Mesothelial cell of epicardium (in vitro differentiated cells): ENCODE measurements at regions not wholly inside any gene's neighbourhood (a gene's known extent, or its start where the extent isn't known, plus 50 kb on each side); places are given as distances from the start of the nearest gene placed in this dataset.

Source experiments
- DNase-seq, 2 experiments: peaks; one replicate each; pipeline ENCODE4 v3.0.0; 2021; ENCODE audit warnings: low spot score in 2 of 2; ENCODE audit not compliant: unreplicated experiment in 2 of 2
- H3K27ac Mint-ChIP-seq: 2 replicates; pipeline ENCODE4 v1.8.0; 2021; ENCODE audit warnings: mixed read lengths
- H3K27me3 Mint-ChIP-seq: 2 replicates; pipeline ENCODE4 v1.8.0; 2021; ENCODE audit warnings: low read depth, mixed read lengths
- H3K36me3 Mint-ChIP-seq: 2 replicates; pipeline ENCODE4 v1.8.0; 2021; ENCODE audit warnings: mixed read lengths
- H3K4me1 Mint-ChIP-seq: 2 replicates; pipeline ENCODE4 v1.8.0; 2021; ENCODE audit warnings: mixed read lengths
- H3K4me3 Mint-ChIP-seq: 2 replicates; pipeline ENCODE4 v1.8.0; 2021; ENCODE audit warnings: mild to moderate bottlenecking, moderate library complexity, mixed read lengths
- H3K9me3 Mint-ChIP-seq: 2 replicates; pipeline ENCODE4 v1.8.0; 2021; ENCODE audit warnings: mixed read lengths
- TF ChIP-seq, protein P1 (sequence below): fragments of 200-600 bp; sonication (generic); IDR thresholded peaks from one replicate; pipeline ENCODE4 v1.5.0; 2021; ENCODE audit warnings: antibody characterized with exemption; ENCODE audit not compliant: unreplicated experiment

GRCh38 chr7:125484755-125485154, 555.1 kb upstream of the POT1 start:
- Mint-ChIP-seq H3K27ac (no peak overlapping the region), H3K4me3 (no peak overlapping the region), H3K4me1 (no peaks in the 10 kb centered on the region), H3K9me3 (no peaks in the 10 kb centered on the region), H3K27me3 (no peaks in the 10 kb centered on the region), H3K36me3 (no peaks in the 10 kb centered on the region)
- no peak for DNase-seq
- TF ChIP-seq, protein P1, sequence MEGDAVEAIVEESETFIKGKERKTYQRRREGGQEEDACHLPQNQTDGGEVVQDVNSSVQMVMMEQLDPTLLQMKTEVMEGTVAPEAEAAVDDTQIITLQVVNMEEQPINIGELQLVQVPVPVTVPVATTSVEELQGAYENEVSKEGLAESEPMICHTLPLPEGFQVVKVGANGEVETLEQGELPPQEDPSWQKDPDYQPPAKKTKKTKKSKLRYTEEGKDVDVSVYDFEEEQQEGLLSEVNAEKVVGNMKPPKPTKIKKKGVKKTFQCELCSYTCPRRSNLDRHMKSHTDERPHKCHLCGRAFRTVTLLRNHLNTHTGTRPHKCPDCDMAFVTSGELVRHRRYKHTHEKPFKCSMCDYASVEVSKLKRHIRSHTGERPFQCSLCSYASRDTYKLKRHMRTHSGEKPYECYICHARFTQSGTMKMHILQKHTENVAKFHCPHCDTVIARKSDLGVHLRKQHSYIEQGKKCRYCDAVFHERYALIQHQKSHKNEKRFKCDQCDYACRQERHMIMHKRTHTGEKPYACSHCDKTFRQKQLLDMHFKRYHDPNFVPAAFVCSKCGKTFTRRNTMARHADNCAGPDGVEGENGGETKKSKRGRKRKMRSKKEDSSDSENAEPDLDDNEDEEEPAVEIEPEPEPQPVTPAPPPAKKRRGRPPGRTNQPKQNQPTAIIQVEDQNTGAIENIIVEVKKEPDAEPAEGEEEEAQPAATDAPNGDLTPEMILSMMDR = no peak

- DNase-seq = no peak
- H3K36me3 Mint-ChIP-seq = no peaks in the 10 kb centered on the region
- no peak overlapping the region for H3K4me3 Mint-ChIP-seq
- no peaks in the 10 kb centered on the region for H3K4me1 Mint-ChIP-seq
- no peaks in the 10 kb centered on the region for H3K27me3 Mint-ChIP-seq
- H3K27ac Mint-ChIP-seq = no peak overlapping the region
- TF ChIP-seq, protein P1 = no peak
- H3K9me3 Mint-ChIP-seq = no peaks in the 10 kb centered on the region
These were observed 551.7 kb upstream of the POT1 start for GRCh38 chr7:125481323-125481722.

- Mint-ChIP-seq H3K4me3 (no peak overlapping the region), H3K4me1 (no peaks in the 10 kb centered on the region), H3K9me3 (no peaks in the 10 kb centered on the region), H3K27me3 (no peaks in the 10 kb centered on the region), H3K36me3 (no peaks in the 10 kb centered on the region), H3K27ac (no peak overlapping the region)
- TF ChIP-seq, protein P1 = no peak
- DNase-seq = no peak
These were observed 551.1 kb upstream of the POT1 start for GRCh38 chr7:125480762-125481161.

- H3K36me3 Mint-ChIP-seq = no peaks in the 10 kb centered on the region
- TF ChIP-seq, protein P1 = no peak
- DNase-seq = no peak
- H3K27me3 Mint-ChIP-seq = peaks cover 8% of the 10 kb centered on the region
- H3K27ac Mint-ChIP-seq = no peak overlapping the region
- H3K9me3 Mint-ChIP-seq = no peaks in the 10 kb centered on the region
- no peak overlapping the region for H3K4me3 Mint-ChIP-seq
- no peaks in the 10 kb centered on the region for H3K4me1 Mint-ChIP-seq
These were observed 539.2 kb upstream of the POT1 start for GRCh38 chr7:125468855-125469174.

- DNase-seq = no peak
- H3K27ac Mint-ChIP-seq = no peak overlapping the region
- H3K9me3 Mint-ChIP-seq = no peaks in the 10 kb centered on the region
- no peaks in the 10 kb centered on the region for H3K4me1 Mint-ChIP-seq
- H3K36me3 Mint-ChIP-seq = no peaks in the 10 kb centered on the region
- TF ChIP-seq, protein P1 = no peak
- H3K27me3 Mint-ChIP-seq = peaks cover 2% of the 10 kb centered on the region
- no peak overlapping the region for H3K4me3 Mint-ChIP-seq
These were observed 538.6 kb upstream of the POT1 start for GRCh38 chr7:125467996-125468854.
